SHP77 (cell line): ENCODE measurements at regions not wholly inside any gene's neighbourhood (a gene's known extent, or its start where the extent isn't known, plus 50 kb on each side); places are given as distances from the start of the nearest gene placed in this dataset.

Experiments
- DNase-seq, 2 experiments: peaks; one replicate each; lab custom pipeline; 2025; lab: John Stamatoyannopoulos, UW

DNA sequence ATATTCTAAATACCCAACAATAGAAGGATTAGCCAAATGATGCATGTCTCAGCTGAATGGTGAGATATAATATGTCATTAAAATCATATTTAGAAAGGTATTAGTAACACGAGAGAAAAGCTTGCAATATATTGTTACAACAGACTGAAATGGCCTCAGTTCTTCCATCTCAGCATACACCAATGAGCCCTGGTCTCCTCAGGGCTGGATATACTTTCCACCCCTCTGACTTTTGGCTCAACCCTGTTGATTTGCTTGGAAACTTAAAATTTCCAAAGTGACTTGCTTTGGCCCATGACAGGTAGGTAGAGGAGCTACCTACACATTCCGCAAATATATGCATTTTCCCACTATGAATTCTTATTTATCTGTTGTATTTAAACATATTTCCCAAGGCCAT, 908.1 kb upstream of the TMEM132C start:
- DNase-seq = no peak

- no peak for DNase-seq
Observed at GRCh38 chr12:127360580-127360979, 906.4 kb upstream of the TMEM132C start.

DNA sequence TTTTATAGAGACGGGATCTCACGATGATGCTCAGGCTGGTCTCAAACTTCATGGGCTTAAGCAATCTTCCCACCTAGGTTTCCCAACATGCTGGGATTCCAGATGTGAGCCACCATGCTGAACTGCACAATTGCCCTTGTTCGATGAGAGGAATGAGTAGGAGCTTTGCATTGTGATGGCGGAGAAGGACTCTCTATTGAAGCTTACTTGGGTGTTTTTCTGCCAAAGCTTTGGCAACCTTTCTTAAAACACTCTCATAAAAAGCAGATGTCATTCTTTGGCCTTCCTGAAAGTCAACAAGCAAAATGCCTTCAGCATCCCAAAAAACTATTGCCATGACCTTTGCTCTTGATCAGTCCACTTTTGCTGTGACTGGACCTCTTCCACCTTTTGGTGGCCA, 904.8 kb upstream of the TMEM132C start:
- no peak for DNase-seq

- peak in 1 of 2 experiments; percentile 9 for DNase-seq
Observed at GRCh38 chr12:127363392-127363791, 903.6 kb upstream of the TMEM132C start.

DNA sequence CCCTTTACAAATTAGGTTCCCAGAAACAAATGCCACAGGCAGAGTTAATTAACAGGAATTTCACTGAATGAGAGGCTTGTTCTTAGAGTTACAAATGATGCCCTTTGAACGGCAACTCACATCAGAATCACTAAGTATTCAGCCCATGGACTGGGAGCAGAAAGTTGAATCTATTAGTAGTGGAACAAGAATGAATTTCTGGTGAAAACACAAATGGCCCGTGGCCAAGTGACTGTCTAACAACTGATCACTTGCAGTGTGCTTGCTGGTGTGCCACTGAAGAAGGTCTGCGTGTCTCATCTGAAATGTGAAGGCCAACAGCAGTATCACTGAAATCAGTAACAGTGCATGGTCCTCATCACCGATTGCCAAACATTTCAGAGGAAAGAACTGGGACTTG, 893.4 kb upstream of the TMEM132C start:
- DNase-seq = no peak

DNA sequence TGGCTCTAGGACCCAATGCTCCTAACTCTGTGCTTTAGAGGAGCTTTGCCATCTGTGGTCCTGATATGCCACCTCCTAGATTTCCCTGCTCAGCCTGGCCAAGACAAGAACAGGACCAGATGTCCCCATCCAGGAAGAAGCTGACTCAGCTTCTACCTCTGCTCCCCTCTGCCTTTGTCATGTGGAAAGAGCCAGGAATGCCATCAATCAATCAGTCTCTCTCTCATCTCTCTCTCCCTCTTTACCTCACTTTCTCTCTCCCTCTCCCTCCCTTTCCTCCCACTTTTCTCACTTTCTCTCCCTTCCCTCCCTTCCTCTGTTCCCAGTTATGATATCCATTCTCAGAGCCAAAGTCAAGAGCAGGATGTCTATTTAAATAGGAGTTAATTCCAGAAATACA, 892.5 kb upstream of the TMEM132C start:
- DNase-seq = no peak

DNA sequence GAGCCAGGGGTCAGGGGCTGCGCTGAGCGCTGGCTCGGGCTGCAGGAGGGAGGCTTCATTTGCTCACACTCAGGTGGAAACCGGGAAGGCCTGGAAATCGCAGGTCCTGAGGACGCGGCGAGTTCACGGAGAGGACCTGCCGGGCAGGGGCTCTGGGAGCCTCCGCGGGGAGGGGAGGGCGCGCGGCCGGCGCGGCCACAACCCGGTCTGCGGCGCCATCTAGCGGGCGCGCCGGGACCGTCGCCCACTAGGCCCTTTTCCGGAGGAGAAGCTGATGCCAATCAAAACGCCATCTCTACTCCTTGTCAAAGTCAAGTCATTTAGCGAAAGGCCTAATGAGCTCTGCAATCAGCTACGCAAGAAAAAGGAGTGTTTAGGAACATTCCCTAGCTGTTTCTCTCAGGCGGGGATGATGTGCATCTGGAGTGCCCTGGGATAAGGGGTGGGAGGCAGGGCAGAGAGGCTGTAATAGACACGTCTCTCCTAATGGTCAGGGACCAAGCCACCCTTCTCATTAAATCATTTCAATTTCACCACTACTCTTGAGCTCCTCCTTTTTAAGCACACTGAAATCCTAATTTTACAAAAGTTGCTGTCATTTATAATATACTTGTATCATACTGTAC, 885.8 kb upstream of the TMEM132C start:
- DNase-seq = peak; percentile 76 to 90

DNA sequence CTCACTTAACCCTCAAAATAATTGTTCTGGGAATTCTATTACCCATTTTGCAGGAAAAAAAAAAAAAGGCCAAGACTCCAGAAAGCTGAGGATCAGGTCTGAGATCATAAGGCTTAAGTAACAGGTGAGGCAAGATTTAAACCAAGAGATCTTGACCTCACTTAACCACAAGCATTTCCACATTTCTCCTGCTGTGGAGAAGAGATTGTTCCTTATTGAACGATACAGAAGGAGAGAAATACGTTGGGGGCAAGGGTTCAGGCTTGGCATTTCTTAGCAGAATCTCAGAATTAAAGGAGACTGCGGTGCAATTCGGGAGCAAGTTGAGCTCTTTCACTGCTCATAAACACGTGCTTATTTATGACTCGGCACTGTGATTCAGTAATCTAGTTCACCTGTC, 885.3 kb upstream of the TMEM132C start:
- no peak for DNase-seq

- peak in 1 of 2 experiments; percentile 8 for DNase-seq
Observed at GRCh38 chr12:127383281-127383680, 883.7 kb upstream of the TMEM132C start.

- no peak for DNase-seq
Observed at GRCh38 chr12:127386723-127387122, 880.2 kb upstream of the TMEM132C start.

DNA sequence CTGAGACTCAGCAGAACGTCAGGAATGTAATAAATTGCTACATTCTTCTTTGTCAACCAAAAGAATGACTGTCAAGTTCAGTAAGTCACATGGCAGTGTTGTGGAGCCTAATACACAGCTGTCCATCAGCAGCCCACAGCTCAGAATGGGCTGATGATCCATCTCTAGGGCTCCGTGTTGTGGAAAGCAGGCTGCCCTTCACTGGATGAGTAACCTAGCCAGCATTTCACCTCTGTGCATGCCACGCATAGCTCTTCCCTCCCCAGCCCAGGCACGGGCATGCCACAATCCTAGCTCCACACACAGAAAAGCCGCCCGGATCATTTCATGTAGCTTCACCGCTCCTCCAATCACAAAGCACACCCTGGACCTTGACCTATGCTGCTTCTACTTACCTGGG, 878.0 kb upstream of the TMEM132C start:
- no peak for DNase-seq

- DNase-seq = no peak
Observed at GRCh38 chr12:127389923-127390322, 877.0 kb upstream of the TMEM132C start.

DNA sequence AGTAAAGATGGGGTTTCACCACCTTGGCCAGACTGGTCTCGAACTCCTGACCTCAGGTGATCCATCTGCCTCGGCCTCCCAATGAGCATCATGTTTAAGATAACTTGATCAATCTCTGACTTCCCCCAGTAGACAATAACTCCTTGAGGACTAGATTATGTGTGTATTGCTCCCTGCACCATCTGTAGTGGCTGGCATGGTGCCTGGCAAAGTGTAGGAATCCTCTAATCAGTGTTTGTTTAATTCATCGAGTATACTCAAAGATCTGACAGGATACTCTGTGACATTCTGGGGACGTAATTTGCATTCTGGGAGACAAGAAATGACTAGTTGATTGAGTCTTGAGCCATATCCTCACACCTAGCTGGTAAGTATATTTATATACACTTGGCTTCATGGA, 873.5 kb upstream of the TMEM132C start:
- no peak for DNase-seq

DNA sequence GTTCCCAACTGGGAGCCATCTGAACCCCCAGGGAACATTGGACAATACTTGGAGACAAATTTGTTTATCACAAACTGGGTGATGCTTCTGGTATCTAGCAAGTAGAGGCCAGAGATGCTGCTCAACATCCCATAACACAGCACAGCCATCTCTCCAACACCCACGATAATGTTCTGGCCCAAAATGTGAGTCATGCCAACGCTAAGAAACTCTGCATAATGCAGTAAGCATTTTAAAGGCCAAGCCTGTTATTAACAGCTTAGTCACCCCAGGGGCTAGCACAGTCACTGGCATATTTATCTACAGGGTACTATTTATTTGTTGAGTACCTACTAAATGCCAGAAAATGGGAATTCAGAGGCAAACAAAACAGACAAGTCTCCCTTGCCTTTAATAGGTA, 873.1 kb upstream of the TMEM132C start:
- no peak for DNase-seq

DNA sequence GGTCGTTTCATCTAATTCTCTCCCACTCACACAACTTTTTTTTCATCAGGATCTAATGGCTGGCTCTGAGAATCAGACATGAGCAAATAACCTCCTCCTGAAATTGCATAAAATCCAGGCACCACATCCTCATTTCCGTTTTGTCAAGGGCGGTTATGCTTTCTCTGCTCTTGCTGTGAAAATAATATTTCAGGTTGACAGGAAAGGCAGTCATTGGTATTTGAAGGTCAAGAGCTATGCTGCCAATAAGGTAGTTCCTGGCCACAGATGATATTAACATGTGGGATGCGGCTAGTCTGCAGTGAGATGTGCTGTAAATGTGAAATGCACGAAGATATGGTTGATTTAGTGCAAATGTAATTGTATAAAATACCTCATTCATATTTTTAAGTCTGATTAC, 870.2 kb upstream of the TMEM132C start:
- peak in 1 of 2 experiments; percentile 25 for DNase-seq

GRCh38 chr12:127398016-127398710, 868.8 kb upstream of the TMEM132C start:
- DNase-seq = no peak

DNA sequence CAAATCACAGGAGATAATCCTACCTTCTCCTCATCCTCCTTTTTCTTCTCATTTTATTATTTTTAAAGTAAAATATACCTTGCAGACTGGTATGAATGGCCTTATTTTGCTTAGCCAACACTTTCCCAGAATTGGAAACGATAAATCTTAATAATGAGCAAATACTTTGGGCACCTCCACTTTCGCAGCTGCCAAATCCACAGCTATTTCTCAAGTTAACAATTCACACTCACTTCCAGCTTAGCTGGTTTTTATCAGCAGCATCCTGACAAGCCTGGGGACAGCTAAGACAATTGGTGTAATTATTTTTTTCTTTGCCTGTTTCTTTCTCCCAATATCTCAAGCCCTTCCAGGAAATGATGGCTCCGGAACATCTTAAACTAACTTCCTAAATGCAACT, 867.5 kb upstream of the TMEM132C start:
- DNase-seq = no peak

DNA sequence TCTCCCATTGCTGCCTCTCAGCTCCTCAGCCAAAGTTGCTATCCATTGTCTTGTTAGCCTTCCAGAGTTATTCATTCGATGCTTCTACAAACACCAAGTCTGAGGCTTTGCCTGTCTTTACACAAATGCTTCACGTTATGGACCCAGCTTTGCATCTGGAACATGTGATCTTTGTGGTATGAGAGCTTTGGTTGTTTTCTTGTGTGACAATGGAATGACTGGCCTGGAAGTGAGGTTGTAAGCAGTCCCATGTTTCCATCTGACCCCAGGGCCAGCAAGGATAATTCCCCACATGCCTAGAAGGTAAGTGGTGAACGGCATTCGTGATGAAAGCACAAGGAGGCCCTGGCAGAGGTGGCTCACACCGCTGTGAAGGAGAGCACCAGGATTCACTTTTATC, 866.7 kb upstream of the TMEM132C start:
- DNase-seq = no peak

- DNase-seq = no peak
Observed at GRCh38 chr12:127401005-127401404, 866.0 kb upstream of the TMEM132C start.

DNA sequence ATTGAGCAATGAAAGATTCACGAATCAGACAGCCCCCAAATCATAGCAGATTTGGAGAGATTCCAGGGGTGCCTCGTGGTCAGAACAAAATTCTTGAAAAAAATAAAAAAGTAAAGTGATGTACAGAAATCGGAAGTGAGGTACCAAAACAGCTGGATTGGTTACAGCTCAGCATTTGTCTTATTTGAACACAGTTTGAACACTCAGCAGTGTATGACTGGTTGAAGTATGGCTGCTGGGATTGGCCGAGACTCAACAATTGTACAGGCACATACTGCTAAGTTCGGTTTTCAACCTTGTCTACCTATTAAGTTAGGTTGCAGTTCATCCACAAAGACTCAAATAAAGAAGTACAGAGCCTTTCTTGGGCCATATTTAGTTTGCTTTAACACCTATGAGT, 865.4 kb upstream of the TMEM132C start:
- no peak for DNase-seq

GRCh38 chr12:127411166-127411915, 855.6 kb upstream of the TMEM132C start:
- no peak for DNase-seq

- DNase-seq = no peak
Observed at GRCh38 chr12:127411981-127412380, 855.0 kb upstream of the TMEM132C start.

GRCh38 chr12:127412866-127413265, 854.1 kb upstream of the TMEM132C start:
- no peak for DNase-seq
